ENCODE measurements at regions not wholly inside any gene's neighbourhood (a gene's known extent, or its start where the extent isn't known, plus 50 kb on each side); places are given as distances from the start of the nearest gene placed in this dataset.

DNA sequence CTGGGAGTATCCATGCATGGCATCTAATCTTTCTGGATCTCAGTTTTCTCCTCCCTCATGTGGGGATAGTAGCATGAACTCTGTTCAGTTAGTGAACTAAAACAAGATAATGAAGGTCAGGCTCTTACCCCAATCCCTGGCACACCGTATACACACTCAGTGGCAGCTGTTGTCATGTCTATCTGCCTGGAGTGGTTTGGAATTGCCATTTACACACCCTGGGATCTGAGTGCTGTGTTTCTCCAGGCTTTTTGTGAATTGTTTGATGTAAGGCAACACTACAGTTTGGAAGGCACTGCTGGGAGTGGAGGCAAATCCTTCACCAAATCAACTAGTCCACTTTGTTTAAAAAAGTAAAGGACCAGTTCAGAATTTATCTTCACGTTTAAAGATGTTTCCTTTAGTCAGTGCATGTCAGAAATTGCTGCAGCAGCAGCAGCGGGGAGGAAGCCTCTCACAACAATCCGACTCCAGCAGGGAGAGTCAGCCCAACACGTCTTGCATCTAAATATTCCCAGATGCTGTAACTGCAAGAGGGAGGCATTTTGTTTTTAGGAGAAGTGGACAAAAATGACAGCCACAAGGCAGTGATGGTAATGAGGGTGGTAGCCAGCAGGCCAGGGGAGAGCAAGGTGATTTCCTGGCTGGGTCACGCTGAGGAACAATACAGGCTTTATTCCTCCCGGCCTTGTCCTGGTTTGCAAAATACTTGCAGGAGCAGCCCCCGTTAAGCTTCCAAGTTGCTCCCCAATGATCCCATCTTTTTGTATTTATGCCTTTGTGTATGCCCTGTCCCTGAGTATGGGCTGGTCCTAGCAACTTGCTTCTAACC, 128.5 kb upstream of the LRIG1 start:
- no peak for DNase-seq (ENCODE audit: low read depth)
- no peak overlapping the region for H3K4me3 ChIP-seq (ENCODE audit: low read length)
- TF ChIP-seq, protein P1, sequence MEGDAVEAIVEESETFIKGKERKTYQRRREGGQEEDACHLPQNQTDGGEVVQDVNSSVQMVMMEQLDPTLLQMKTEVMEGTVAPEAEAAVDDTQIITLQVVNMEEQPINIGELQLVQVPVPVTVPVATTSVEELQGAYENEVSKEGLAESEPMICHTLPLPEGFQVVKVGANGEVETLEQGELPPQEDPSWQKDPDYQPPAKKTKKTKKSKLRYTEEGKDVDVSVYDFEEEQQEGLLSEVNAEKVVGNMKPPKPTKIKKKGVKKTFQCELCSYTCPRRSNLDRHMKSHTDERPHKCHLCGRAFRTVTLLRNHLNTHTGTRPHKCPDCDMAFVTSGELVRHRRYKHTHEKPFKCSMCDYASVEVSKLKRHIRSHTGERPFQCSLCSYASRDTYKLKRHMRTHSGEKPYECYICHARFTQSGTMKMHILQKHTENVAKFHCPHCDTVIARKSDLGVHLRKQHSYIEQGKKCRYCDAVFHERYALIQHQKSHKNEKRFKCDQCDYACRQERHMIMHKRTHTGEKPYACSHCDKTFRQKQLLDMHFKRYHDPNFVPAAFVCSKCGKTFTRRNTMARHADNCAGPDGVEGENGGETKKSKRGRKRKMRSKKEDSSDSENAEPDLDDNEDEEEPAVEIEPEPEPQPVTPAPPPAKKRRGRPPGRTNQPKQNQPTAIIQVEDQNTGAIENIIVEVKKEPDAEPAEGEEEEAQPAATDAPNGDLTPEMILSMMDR (conservative IDR thresholded peaks at IDR 0.05; ENCODE audit: low read length), result no peak

DNA sequence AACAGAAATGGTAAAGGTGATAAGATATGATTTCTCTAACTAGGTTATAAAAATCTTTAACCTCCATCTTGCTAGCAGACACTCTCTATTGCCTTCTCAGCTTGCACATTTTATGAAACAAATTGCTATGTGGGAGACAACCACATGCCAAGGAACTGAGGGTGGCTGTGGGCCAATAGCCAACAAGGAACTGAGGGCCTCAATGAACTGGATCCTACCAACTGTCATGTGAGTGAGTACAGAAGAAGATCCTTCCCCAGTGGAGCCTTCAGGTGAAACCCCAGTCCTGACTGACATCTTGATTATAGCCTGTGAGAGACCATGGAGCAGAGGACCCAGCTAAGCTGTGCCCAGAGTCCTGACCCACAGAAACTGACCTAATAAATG, 129.2 kb upstream of the LRIG1 start:
- no peak overlapping the region for H3K4me3 ChIP-seq (ENCODE audit: low read length)
- DNase-seq (ENCODE audit: low read depth), result no peak
- TF ChIP-seq, protein P1 (conservative IDR thresholded peaks at IDR 0.05; ENCODE audit: low read length), result no peak

DNA sequence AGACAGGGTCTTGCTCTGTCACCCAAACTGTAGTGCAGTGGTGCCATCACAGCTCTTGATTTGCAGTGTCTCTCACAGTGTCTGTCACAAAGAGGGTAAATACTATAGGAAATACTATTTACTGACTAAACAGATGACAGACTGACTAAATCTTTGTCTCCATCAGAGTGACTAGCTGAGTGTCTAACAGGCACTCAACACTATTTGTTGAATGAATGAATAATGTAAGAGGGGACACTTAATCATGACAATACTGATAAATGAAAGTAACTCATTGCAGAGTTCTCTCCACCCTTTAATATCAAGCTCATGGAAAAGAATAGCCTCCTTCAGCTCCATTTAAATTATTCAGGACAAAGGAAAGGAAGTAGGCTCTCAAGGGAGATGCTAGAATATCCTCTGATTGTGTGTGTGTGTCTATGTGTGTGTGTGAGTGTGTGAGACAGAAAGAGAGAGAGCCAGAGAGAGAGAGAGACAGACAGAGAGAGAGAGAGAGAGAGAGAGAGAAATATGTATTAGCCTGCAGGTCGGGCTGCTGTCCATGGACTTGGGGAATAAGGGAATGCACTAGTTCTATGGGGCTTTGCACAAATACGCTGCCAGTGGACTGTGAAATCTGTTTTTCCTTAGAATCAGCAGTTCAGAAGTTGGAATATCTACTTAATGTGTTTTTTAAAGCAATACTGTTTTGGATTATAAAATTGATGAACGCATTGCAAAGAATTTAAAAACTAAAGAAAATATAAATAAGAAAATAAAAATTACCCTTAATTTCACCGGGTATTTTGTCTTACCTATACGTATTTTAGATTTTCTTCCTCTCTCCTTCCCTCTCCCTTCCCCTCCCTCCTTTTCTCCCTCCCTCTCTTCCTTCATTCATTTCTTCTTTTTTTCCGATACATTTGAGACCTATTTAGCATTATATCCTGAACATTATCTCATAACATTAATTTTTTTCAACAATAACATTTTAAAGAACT, 132.9 kb upstream of the LRIG1 start:
- H3K4me3 ChIP-seq (ENCODE audit: low read length), result no peak overlapping the region
- DNase-seq (ENCODE audit: low read depth), result no peak
- TF ChIP-seq, protein P1 (conservative IDR thresholded peaks at IDR 0.05; ENCODE audit: low read length), result no peak

DNA sequence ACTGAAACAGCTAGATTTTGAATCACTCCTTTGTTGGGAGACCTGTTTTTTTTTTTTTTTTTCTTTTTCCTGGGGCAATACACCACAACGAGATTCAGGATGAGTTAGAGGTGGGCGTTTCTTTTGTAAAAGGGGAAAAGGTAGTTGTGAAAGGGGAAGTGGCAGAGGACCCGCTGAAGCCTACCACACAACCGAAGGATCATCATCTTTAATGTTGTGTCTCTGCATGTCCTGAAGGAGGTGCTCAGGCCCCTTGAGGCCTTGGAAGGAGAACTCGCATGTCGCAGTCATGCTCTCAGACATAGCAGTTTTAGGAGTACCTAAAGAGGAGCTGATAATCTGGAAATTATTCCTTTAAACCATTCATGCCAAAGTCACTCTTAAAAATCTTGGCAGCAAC, 137.9 kb upstream of the LRIG1 start:
- H3K4me3 ChIP-seq (ENCODE audit: low read length), result no peak overlapping the region
- no peak for DNase-seq (ENCODE audit: low read depth)
- TF ChIP-seq, protein P1 (conservative IDR thresholded peaks at IDR 0.05; ENCODE audit: low read length), result no peak

DNA sequence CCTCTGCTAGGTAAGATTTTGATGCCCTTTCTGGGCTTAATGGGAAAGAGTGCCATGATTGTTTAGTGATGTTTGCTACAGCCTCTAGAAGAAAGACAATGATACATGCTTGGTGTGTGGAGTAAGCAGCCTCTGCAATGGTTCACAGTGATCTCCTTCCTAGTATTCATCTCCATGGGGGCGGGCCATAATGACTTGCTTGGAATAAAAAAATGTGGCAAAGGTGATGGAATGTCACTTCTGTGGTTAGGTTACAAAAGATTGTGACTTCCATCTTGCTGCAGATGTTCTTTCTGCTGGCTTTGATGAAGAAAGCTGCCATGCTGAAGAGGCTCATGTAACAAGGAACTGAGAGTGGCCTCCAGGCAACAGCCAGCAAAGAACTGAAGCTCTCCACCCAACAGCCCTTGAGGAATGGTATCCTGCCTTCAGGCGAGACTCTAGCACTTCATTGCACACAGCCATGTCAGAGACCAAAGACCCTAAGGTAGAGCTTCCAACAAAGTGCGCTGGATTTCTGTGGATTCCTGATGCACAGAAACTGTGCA, 139.1 kb upstream of the LRIG1 start:
- no peak overlapping the region for H3K4me3 ChIP-seq (ENCODE audit: low read length)
- no peak for DNase-seq (ENCODE audit: low read depth)
- TF ChIP-seq, protein P1 (conservative IDR thresholded peaks at IDR 0.05; ENCODE audit: low read length), result no peak

DNA sequence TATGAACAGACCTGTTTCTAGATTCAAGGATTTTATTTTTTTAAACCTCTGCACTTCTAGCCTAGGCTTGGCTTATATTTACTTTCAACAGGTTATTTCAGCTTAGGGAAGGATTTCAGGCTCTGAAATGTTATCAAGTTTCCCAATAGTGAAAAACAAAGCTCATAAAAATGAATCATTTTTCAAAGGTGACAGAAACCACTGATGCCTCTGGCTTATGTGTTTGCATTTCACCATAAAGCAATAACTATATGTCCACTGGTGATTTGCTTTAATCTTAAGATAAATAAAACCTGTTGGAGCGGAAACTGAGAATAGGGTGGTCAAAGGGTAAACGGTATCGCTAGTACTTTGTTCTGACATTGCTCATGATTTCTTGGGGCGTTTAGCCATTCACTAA, 141.2 kb upstream of the LRIG1 start:
- DNase-seq (ENCODE audit: low read depth), result no peak
- TF ChIP-seq, protein P1 (conservative IDR thresholded peaks at IDR 0.05; ENCODE audit: low read length), result no peak
- no peak overlapping the region for H3K4me3 ChIP-seq (ENCODE audit: low read length)
